ENCODE measurements at regions not wholly inside any gene's neighbourhood (a gene's known extent, or its start where the extent isn't known, plus 50 kb on each side); places are given as distances from the start of the nearest gene placed in this dataset.

DNA sequence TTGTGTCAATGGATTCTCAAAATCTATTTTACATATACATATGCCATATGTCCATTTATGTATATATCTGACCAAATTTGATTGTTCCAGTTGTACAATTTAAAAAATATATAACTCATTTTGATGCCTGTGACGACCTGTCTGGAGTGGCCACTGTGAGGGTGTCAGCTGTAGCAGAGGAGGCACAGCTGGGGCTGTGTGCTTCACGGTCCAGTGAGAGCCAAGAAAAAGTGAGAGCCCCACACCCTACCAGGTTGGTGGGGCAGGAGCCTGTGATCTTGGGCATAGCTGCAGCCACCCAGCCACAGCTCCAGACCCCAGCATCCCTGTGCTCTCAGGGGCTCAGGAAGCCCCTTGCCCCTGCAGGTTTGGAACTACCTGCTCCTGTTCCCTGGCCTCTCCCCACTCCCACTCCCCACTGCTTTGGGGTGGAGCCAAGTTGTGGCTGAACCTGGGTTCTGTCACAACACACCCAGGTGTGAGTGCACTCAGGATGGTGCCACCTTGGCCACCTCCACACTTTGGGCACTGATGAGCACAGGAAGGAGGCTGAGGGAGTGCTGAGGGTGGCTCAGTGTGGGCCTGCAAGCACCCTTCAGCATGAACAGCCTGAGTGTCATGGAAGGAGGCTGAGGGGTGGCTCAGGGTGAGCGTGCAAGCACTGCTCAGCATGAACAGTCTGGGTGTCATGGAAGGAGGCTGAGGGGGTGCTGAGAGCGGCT is 161.1 kb upstream of the ROBO1 start:
- TF ChIP-seq, protein P1, sequence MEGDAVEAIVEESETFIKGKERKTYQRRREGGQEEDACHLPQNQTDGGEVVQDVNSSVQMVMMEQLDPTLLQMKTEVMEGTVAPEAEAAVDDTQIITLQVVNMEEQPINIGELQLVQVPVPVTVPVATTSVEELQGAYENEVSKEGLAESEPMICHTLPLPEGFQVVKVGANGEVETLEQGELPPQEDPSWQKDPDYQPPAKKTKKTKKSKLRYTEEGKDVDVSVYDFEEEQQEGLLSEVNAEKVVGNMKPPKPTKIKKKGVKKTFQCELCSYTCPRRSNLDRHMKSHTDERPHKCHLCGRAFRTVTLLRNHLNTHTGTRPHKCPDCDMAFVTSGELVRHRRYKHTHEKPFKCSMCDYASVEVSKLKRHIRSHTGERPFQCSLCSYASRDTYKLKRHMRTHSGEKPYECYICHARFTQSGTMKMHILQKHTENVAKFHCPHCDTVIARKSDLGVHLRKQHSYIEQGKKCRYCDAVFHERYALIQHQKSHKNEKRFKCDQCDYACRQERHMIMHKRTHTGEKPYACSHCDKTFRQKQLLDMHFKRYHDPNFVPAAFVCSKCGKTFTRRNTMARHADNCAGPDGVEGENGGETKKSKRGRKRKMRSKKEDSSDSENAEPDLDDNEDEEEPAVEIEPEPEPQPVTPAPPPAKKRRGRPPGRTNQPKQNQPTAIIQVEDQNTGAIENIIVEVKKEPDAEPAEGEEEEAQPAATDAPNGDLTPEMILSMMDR (IDR thresholded peaks at IDR 0.05; ENCODE audit: insufficient read depth, missing control alignments) = no peak

DNA sequence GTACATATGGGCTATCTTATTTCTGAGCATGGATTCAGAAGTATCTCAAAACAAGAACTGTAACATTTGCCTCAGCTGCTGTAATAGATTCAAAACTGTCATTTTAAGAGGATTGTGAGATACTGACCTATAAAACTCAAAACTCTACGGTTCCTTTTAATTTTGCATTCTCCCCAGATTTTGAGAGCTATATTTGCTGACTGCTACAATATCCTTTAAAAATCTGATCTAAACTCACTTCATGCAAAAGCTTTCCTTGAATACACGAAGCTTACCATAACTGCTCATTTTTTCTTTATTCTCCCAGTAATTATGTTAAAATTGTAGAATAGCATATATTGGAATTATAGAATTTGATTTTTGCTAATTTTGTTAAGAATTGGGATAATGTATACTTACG is 158.7 kb upstream of the ROBO1 start:
- no peak for FAIRE-seq
- TF ChIP-seq, protein P1 (IDR thresholded peaks at IDR 0.05; ENCODE audit: insufficient read depth, missing control alignments) = no peak

More for the DNA sequence above, 161.1 kb upstream of the ROBO1 start:
- no peak for FAIRE-seq
- DNase-seq (ENCODE audit: insufficient read length, low spot score) = no peak

DNA sequence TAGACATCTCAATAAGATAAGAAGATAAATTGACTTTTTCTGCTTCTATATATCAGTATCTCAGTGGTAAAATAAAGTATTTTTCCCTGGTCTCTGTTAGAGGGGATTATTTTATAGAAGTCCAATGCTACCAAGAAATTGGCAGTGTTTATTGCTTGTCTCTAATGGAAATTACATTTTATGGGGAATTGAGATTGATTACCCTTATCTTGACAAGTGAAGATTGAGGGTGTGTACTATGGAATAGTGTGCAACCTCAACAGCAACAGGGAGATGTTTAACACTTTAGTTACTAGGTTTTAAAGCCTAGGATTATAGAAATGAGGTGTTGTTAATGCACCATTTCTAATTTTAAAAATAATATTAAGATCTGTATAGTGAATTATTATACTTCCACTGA is 154.8 kb upstream of the ROBO1 start:
- TF ChIP-seq, protein P1 (IDR thresholded peaks at IDR 0.05; ENCODE audit: insufficient read depth, missing control alignments) = no peak
- FAIRE-seq (no peak), DNase-seq (ENCODE audit: insufficient read length, low spot score) (no peak)

More for the DNA sequence above, 158.7 kb upstream of the ROBO1 start:
- no peak for DNase-seq (ENCODE audit: insufficient read length, low spot score)

DNA sequence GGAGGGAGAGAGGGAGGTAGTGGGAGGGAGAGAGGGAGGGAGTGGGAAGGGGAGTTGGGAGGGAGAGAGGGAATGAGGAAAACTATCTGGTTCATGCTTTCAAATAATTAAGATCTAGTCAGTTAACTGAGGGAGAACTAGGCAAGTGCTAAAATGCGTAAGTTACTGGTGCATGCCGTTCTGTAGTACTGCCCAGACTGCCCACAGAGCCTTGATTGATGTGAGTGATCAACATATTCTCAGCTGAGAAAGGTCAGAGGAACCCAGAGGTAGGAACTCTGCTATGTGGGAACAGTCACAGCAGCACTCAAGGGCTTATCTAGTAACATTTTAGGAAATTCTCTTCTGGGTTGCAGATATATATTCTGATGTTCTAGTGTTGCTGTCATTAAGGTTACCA is 149.8 kb upstream of the ROBO1 start:
- TF ChIP-seq, protein P1 (IDR thresholded peaks at IDR 0.05; ENCODE audit: insufficient read depth, missing control alignments) = no peak
- no peak for FAIRE-seq
- DNase-seq (ENCODE audit: insufficient read length, low spot score) = no peak

DNA sequence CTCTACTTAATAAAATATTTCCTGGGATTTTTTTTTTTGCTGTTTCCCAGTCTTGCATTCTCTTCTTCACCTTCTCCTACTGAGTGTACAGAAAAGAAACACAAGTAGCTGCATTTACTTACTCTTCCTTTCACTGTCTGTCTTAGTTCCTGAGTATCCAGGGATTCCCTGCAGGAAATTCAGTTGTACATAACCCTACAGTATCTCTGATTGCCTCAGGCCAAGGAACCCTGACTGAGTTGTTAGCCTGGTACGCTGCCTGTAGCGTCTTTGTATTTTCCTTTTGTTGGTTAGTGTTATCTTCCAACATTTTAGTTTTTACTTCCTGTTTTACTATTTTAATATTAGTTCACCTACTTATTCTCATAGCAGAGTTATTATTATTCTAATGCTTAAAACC is 142.5 kb upstream of the ROBO1 start:
- TF ChIP-seq, protein P1 (IDR thresholded peaks at IDR 0.05; ENCODE audit: insufficient read depth, missing control alignments) = no peak
- FAIRE-seq = no peak
- DNase-seq (ENCODE audit: insufficient read length, low spot score) = no peak

DNA sequence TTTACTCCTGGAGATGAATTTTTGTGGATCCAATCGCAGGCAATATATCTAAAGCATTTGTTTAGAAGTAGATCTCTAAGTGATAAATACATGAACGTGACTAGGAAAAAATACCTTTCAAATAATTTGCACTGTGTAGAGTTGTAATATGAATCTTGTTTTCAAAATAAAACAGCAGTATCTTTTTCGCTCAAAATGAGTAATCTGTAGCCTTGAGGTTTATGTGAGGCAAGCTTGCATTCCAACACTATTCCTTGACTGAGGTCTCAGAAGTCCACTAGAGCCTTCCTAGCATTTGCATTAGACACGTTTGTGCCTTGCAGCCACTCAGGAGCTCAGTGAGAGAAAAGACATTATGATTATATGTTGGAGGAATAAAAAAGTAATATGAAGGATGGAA is 138.3 kb upstream of the ROBO1 start:
- DNase-seq (ENCODE audit: insufficient read length, low spot score) = no peak
- TF ChIP-seq, protein P1 (IDR thresholded peaks at IDR 0.05; ENCODE audit: insufficient read depth, missing control alignments) = no peak
- no peak for FAIRE-seq

DNA sequence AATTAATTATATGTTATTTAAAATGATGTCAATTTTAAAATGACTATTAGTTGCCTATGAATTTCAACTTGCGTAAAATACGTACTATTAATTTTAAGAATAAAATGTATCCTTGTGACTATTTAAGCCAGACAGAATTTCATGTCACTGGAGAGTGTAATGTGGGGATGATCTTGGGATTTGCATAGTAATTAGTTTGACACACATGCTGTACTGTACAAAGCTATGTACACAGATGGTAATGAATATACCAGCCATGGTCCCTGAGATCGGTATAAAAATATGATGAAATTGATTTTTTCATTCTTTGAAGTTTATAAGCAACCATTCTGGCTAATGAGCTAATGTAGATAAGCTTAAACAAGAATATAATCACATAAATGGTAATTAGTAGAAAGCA is 134.4 kb upstream of the ROBO1 start:
- TF ChIP-seq, protein P1 (IDR thresholded peaks at IDR 0.05; ENCODE audit: insufficient read depth, missing control alignments) = no peak
- peak; percentile 93 for FAIRE-seq
- peak; percentile 19 for DNase-seq (ENCODE audit: insufficient read length, low spot score)
